HG03103 (cell line): ENCODE measurements at regions not wholly inside any gene's neighbourhood (a gene's known extent, or its start where the extent isn't known, plus 50 kb on each side); places are given as distances from the start of the nearest gene placed in this dataset.

Experiments used
- ATAC-seq: cut with Tn5 transposase; IDR thresholded peaks from one replicate; pipeline ENCODE4 v1.9.1; 2021; ENCODE audit warnings: low read depth; ENCODE audit not compliant: unreplicated experiment

DNA sequence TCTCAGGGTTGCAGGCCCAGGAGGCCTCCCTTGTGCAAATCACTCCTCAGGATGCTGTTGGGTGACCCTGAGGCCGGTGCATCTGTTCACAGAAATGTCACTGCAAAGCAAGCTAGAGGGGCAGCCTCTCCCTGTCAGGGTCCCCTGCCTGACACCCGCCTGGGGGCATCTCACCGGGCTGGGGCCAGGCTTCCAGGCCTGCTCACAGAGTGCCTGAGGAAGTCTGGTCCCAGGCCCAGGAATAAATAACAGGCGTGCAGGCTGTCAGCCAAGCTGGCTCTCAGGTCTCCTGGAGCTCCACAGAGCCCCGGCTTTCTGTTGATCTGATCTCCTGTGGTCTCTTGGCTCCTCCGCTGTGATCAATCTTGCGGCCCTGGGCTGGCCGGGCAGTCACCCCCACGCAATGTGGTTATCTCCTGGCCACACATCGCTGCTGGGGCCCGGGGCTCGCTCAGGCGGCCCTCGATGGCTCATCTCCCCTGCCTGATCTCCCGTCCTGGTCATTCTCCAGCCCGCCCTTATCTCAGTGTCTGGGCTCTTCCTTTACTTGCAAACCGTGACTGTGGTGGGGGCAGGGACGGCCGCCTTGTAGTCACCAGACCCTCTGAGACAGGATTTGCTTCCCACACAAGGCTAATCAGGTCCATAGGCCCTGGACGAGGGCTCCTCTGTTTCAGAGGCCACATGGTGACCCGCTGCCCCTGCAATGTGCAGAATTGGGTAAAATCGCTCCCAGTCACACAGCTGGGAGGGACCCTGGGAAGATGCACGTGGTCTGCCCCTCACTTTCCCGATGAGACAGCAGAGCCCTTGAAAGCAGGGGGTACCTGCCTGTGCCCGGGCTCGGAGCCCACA is 231.2 kb upstream of the GSE1 start:
- no peak for ATAC-seq

GRCh38 chr16:85382717-85383118 is 230.4 kb upstream of the GSE1 start:
- ATAC-seq: no peak

DNA sequence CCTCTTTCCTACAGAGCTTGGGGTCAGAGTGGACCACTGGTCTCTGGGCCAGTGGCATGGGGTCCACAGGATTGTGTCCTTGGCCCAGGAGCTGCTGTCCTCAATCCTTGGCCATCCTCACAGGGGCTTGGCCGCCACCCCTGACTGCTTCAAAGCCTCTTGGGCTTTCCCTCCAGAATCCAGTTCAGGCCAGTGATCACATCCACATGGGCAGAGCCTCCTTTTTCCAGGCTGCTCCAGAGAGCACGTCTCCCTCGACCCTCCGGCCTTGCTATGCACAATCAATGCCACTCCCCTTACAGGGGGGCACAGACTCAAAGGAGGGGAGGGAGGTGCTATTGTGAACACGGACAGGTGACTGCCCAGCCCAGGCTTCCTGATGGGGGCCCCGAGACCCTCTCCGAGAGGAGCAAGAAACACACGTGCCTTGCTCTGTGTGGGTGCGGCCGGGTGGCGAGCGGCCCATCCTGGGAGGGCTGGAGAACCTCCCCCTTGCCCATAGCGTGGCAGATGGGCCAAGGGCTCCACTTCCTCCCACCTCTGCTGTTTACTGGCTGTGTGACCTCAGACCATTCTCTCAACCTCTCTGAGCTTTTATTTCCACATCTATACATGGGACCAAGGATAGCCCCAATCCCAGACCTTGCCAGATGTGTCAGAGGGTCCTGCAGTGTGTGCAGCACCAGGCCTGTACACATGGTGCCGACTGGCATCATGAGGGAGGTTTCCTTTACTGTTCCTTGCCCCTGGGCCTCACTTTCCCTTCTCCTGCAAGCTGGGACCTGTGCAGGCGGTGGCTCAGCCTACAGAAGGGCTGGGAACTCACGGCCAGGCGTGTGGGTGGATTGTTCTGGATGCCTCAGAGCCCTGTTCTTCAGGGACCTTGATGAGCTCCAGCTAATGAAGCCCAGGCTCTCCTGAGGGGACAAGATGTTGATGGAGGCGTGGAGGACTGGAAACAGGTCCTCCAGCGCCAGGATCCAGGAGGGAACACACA is 229.0 kb upstream of the GSE1 start:
- ATAC-seq: no peak

- no peak for ATAC-seq
These were observed 228.2 kb upstream of the GSE1 start for GRCh38 chr16:85384833-85385462.

- no peak for ATAC-seq
These were observed 227.4 kb upstream of the GSE1 start for GRCh38 chr16:85385463-85386331.

DNA sequence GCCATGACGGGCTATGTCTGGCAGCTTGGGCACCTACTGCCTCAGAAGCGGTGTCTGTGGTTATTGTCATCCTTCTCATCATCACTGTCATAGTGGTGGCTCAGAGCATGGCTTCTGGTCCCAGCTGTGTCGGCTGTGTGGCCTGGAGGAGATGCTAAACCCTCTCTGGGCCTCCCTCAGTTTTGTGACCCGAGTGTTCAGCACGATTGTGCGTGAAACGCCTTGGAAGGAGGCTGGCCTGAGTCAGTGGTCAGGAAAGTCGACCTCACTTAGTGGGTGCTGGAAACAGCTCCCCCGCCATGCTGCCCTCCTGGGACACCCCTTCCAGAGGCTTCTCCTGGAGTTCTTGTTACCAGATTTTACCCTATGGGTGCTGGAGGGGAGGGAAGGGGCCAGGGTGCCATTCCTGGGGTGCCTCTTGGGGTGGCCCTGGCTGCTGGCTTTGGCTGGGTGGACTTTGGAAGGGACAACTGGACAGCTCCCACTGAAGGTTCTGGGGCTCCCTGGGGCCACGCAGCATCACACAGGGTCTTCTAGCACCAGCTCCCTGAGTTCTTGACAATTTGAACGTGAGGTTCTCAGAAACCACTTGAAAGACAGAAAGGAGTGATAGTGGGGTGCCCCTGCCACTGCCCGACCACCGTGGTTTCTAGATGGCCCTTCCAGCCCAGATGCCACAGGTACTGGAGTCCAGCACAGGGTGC is 226.5 kb upstream of the GSE1 start:
- ATAC-seq: no peak

GRCh38 chr16:85387171-85387507 is 226.0 kb upstream of the GSE1 start:
- no peak for ATAC-seq

GRCh38 chr16:85387731-85388295 is 225.3 kb upstream of the GSE1 start:
- ATAC-seq: no peak

- ATAC-seq: no peak
These were observed 223.2 kb upstream of the GSE1 start for GRCh38 chr16:85389679-85390470.

DNA sequence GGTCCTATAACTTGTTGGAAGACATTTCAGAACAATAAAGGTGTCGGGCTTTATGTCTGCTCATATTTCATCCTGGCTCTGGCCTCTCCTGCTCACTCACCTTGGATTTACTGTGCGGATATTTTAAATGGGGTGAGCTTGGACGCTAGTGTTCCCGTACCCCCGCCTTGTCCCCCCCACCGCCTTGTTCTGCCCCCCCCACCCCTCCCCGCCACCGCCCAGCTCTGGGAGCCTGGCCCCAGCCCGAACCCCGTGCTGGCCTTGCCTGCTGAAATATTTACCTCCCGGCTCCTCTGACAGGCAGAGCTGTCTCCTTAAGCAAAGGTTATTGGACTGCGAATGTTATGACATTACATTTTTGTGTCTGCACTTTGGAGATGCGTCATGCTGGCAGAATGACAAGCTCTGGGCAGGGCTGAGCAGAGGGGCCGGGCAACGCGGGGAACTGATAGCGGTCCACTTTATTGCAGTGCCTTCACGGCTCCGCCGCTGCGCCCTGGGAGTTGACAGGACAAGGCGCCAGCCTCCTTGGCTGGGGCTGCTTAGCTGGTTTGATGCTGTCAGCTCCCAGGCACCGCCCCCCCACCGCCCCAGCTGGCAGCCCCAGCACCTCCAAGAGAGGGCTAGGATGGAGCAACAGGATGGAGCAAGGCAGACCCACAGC is 222.5 kb upstream of the GSE1 start:
- ATAC-seq: no peak

GRCh38 chr16:85391175-85391707 is 221.9 kb upstream of the GSE1 start:
- no peak for ATAC-seq

- no peak for ATAC-seq
These were observed 221.1 kb upstream of the GSE1 start for GRCh38 chr16:85391769-85392583.

DNA sequence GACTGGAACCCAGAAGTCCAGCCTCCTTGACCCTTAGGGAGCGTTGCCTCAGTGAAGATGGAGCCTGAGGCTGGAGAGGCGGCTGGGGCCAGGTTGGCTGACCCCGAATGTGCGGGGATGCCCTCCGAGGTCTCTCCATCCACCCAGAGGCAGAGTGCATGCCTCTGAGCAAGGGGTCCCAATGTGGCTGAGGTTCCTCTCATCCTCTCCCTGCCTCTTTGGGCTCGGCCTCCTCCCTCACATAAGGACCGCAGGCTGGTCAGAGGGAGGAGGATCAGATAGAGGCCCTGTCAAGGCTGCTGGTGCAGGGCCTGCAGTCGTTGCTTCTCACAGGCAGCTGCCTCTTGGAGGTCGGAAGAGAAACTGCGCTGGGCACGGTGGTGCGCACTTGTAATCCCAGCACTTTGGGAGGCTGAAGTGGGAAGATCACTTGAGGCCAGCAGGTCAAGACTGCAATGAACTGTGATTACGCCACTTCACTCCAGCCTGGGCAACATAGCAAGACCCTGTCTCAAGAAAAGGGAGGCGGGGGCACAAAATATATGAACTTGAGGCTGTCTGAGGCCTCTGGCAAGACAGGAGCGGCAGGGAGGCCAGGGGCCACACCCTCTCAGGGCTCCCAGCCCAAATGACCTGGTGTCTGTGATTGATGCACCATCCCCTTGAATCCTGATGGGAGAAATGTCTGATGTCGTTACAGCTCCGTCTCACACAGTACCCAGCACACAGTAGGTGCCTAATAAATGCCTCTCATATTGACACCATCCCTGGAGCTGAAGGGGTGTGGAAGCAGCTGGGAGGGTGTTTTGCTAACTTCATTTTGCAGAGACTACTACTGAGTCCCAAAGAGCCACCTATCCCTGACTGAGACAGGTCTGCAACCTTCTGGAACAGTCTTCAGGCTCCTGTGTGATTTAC is 220.1 kb upstream of the GSE1 start:
- ATAC-seq: no peak

DNA sequence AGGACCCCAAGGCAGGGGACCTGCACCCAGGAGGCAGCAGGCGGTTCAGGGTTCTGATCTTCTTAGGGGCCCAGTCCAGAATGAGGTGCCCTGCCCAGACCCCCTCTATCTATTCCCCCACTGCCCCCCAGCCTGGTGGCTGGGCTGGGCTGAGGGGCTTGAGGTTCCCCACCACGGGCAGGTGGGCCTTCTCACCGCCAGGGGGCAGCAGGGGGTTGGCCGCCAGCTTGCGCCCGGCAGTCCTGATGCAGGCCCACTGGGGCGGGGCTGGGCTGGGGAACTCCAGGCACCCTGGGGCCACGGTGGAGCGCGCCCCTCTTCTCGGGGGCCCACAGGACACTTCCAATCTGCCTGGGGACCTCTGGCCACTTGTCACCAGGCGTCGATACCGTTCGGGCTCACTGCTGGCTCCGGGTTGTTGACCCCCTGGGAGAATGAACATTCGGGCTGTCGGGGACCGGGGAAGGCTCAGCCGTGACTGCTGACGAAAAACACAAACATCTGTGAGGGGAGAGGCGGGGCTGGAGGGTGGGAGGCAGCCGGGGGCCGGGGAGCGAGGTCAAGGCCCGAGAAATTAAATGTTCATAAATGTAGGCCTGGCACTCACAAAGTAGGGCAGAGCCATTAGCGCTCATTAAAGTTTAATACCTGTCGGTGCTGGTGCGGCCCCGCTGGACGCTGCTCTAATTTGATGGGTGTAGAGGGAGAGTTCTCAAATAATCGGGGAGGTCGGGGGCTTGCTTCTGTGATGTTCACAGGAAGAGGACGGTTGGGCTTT is 219.3 kb upstream of the GSE1 start:
- no peak for ATAC-seq
